H9 (cell line): ENCODE measurements at regions not wholly inside any gene's neighbourhood (a gene's known extent, or its start where the extent isn't known, plus 50 kb on each side); places are given as distances from the start of the nearest gene placed in this dataset.

Source experiments
- DNase-seq: peaks from one replicate; pipeline ENCODE4 v3.0.0-alpha.2; 2017
- H2AFZ ChIP-seq: one replicate; pipeline ENCODE4 v1.6.1; 2013; ENCODE audit warnings: mild to moderate bottlenecking, low read length, control low read depth, moderate library complexity
- H2AK5ac ChIP-seq: 2 replicates; pipeline ENCODE4 v1.6.1; 2013; ENCODE audit warnings: low read length, control low read depth, mixed read lengths; ENCODE audit not compliant: insufficient read length
- H2BK120ac ChIP-seq: one replicate; pipeline ENCODE4 v1.6.1; 2013; ENCODE audit warnings: low read depth, mild to moderate bottlenecking, low read length, control low read depth, inconsistent platforms; ENCODE audit not compliant: poor library complexity, severe bottlenecking
- H2BK12ac ChIP-seq: 2 replicates; pipeline ENCODE4 v1.6.1; 2013; ENCODE audit warnings: low read length, control low read depth, mixed read lengths, low read depth; ENCODE audit not compliant: insufficient read length
- H2BK15ac ChIP-seq: 2 replicates; pipeline ENCODE4 v1.6.1; 2013; ENCODE audit warnings: low read depth, low read length, control low read depth
- H2BK20ac ChIP-seq: one replicate; pipeline ENCODE4 v1.6.1; 2013; ENCODE audit warnings: low read depth, mild to moderate bottlenecking, low read length, control low read depth, inconsistent platforms; ENCODE audit not compliant: poor library complexity, severe bottlenecking
- H2BK5ac ChIP-seq: 2 replicates; pipeline ENCODE4 v1.6.1; 2013; ENCODE audit warnings: low read length, control low read depth, mixed read lengths; ENCODE audit not compliant: insufficient read length
- H3K14ac ChIP-seq: 2 replicates; pipeline ENCODE4 v1.6.1; 2013; ENCODE audit warnings: low read length, control low read depth; ENCODE audit not compliant: insufficient read depth
- H3K18ac ChIP-seq: 2 replicates; pipeline ENCODE4 v1.6.1; 2013; ENCODE audit warnings: low read depth, mild to moderate bottlenecking, mixed read lengths, low read length, control low read depth; ENCODE audit not compliant: insufficient read length
- H3K23ac ChIP-seq: 2 replicates; pipeline ENCODE4 v1.6.1; 2013; ENCODE audit warnings: low read length, control low read depth, mixed read lengths, low read depth; ENCODE audit not compliant: insufficient read length
- H3K23me2 ChIP-seq: 2 replicates; pipeline ENCODE4 v1.6.1; 2013; ENCODE audit warnings: low read depth, mild to moderate bottlenecking, mixed read lengths, low read length, control low read depth; ENCODE audit not compliant: insufficient read length, poor library complexity, severe bottlenecking
- H3K27ac ChIP-seq: 2 replicates; pipeline ENCODE4 v1.5.1; 2013; ENCODE audit warnings: low read length, control low read depth, mixed read lengths, low read depth; ENCODE audit not compliant: insufficient read length
- H3K27me3 ChIP-seq: 2 replicates; pipeline ENCODE4 v1.6.1; 2013; ENCODE audit warnings: low read length, control low read depth, inconsistent platforms; ENCODE audit not compliant: insufficient read depth
- H3K4ac ChIP-seq: 2 replicates; pipeline ENCODE4 v1.6.1; 2013; ENCODE audit warnings: low read depth, mild to moderate bottlenecking, control low read depth, inconsistent platforms, low read length, moderate library complexity
- H3K4me1 ChIP-seq: 2 replicates; pipeline ENCODE4 v1.6.1; 2013; ENCODE audit warnings: low read length, control low read depth, inconsistent platforms; ENCODE audit not compliant: insufficient read depth
- H3K4me2 ChIP-seq: 2 replicates; pipeline ENCODE4 v1.6.1; 2013; ENCODE audit warnings: low read length, control low read depth, mixed read lengths; ENCODE audit not compliant: insufficient read length, insufficient read depth
- H3K56ac ChIP-seq: 2 replicates; pipeline ENCODE4 v1.6.1; 2013; ENCODE audit warnings: low read depth, mild to moderate bottlenecking, mixed read lengths, low read length, control low read depth; ENCODE audit not compliant: insufficient read length
- H3K79me1 ChIP-seq: 2 replicates; pipeline ENCODE4 v1.6.1; 2013; ENCODE audit warnings: low read depth, mild to moderate bottlenecking, moderate library complexity, low read length, control low read depth, inconsistent platforms; ENCODE audit not compliant: insufficient read depth, poor library complexity, severe bottlenecking
- H3K79me2 ChIP-seq: 2 replicates; pipeline ENCODE4 v1.6.1; 2013; ENCODE audit warnings: low read length, control low read depth, inconsistent platforms; ENCODE audit not compliant: insufficient read depth
- H3K9ac ChIP-seq: 2 replicates; pipeline ENCODE4 v1.6.1; 2013; ENCODE audit warnings: low read length, control low read depth, mixed read lengths; ENCODE audit not compliant: insufficient read length; ENCODE audit errors: extremely low read depth
- H3K9me3 ChIP-seq: one replicate; pipeline ENCODE4 v1.6.1; 2013; ENCODE audit warnings: low read depth, low read length, inconsistent platforms; ENCODE audit not compliant: control insufficient read depth
- H3T11ph ChIP-seq: one replicate; pipeline ENCODE4 v1.6.1; 2013; ENCODE audit warnings: mild to moderate bottlenecking, low read length, control low read depth, inconsistent platforms
- H4K20me1 ChIP-seq: one replicate; pipeline ENCODE4 v1.6.1; 2013; ENCODE audit not compliant: control insufficient read depth, insufficient read length, insufficient read depth
- H4K5ac ChIP-seq: 2 replicates; pipeline ENCODE4 v1.6.1; 2013; ENCODE audit warnings: low read depth, mild to moderate bottlenecking, mixed read lengths, low read length, control low read depth; ENCODE audit not compliant: insufficient read length
- H4K8ac ChIP-seq: replicated peaks from 2 replicates; pipeline ENCODE4 v1.6.1; 2013; ENCODE audit warnings: low read length, control low read depth, mixed read lengths, low read depth; ENCODE audit not compliant: insufficient read length
- H4K91ac ChIP-seq: 2 replicates; pipeline ENCODE4 v1.6.1; 2013; ENCODE audit warnings: low read depth, mild to moderate bottlenecking, moderate library complexity, mixed read lengths, low read length, control low read depth; ENCODE audit not compliant: insufficient read length
- H3K27ac Mint-ChIP-seq, 3 experiments: 2 replicates in 2 of 3; 3 replicates in 1 of 3; pipeline ENCODE4 v1.8.0; 2020 to 2021; ENCODE audit warnings: mixed read lengths in 3 of 3, mild to moderate bottlenecking in 1 of 3, moderate library complexity in 1 of 3
- H3K27me3 Mint-ChIP-seq: 2 replicates; pipeline ENCODE4 v1.8.0; 2021; ENCODE audit warnings: low read depth, mild to moderate bottlenecking, moderate library complexity, mixed read lengths
- H3K36me3 Mint-ChIP-seq, 3 experiments: 2 replicates in 2 of 3; 3 replicates in 1 of 3; pipeline ENCODE4 v1.8.0; 2020 to 2021; ENCODE audit warnings: low read depth in 3 of 3, mixed read lengths in 3 of 3; ENCODE audit not compliant: insufficient read depth in 1 of 3
- H3K4me1 Mint-ChIP-seq, 2 experiments: 2 replicates each; pipeline ENCODE4 v1.8.0; 2020; ENCODE audit warnings: mixed read lengths in 2 of 2
- H3K4me3 Mint-ChIP-seq, 2 experiments: 2 replicates in 1 of 2; 3 replicates in 1 of 2; pipeline ENCODE4 v1.8.0; 2020 to 2021; ENCODE audit warnings: mild to moderate bottlenecking in 2 of 2, mixed read lengths in 2 of 2, moderate library complexity in 1 of 2
- H3K9me3 Mint-ChIP-seq, 2 experiments: 2 replicates in 1 of 2; 3 replicates in 1 of 2; pipeline ENCODE4 v1.8.0; 2020; ENCODE audit warnings: mild to moderate bottlenecking in 2 of 2, mixed read lengths in 2 of 2, moderate library complexity in 1 of 2
- WGBS: extraction: QIAGEN DNeasy Blood & Tissue Kit; methylation state at CpG from one replicate; pipeline ENCODE4 v1.1.7; 2013; ENCODE audit warnings: missing lambda C conversion rate, low lambda C conversion rate, mixed read lengths; ENCODE audit not compliant: insufficient read length; ENCODE audit errors: extremely low coverage; 5-methylcytosine and 5-hydroxymethylcytosine counted together
- TF ChIP-seq, protein P1 (sequence below): fragments of 200-600 bp; sonication (generic); conservative IDR thresholded peaks from 3 replicates; pipeline ENCODE4 v1.8.0; 2021; ENCODE audit warnings: antibody characterized with exemption, mild to moderate bottlenecking

- Histone ChIP-seq H3T11ph (no peak overlapping the region), H2AK5ac (no peak overlapping the region), H4K5ac (no peak overlapping the region), H3K4ac (no peak overlapping the region), H3K23me2 (no peaks in the 10 kb centered on the region), H2BK15ac (no peak overlapping the region), H3K79me1 (no peaks in the 10 kb centered on the region), H4K91ac (no peak overlapping the region), H2BK20ac (no peak overlapping the region), H3K23ac (no peak overlapping the region), H3K4me1 (no peaks in the 10 kb centered on the region), H3K27ac (no peak overlapping the region), H2AFZ (no peak overlapping the region), H3K9ac (no peak overlapping the region), H3K27me3 (peaks cover 2% of the 10 kb centered on the region; the same call in 1 of the 2 replicates), H4K20me1 (no peaks in the 10 kb centered on the region), H2BK12ac (no peak overlapping the region), H3K56ac (no peak overlapping the region), H2BK5ac (no peak overlapping the region), H4K8ac (no peak overlapping the region), H3K79me2 (no peaks in the 10 kb centered on the region), H2BK120ac (no peak overlapping the region), H3K9me3 (no peaks in the 10 kb centered on the region), H3K14ac (no peak overlapping the region), H3K4me2 (no peak overlapping the region), H3K18ac (no peak overlapping the region)
- peaks cover 49% of the 10 kb centered on the region for H3K27me3 Mint-ChIP-seq
- no CpG with 5 or more reads among the region's 1 CpG for WGBS
- H3K4me3 Mint-ChIP-seq, result no peak overlapping the region
- H3K36me3 Mint-ChIP-seq, result no peaks in the 10 kb centered on the region
- peaks cover 18 to 26% of the 10 kb centered on the region in 2 experiments for H3K4me1 Mint-ChIP-seq
- no peaks in the 10 kb centered on the region for H3K9me3 Mint-ChIP-seq
- TF ChIP-seq, protein P1, sequence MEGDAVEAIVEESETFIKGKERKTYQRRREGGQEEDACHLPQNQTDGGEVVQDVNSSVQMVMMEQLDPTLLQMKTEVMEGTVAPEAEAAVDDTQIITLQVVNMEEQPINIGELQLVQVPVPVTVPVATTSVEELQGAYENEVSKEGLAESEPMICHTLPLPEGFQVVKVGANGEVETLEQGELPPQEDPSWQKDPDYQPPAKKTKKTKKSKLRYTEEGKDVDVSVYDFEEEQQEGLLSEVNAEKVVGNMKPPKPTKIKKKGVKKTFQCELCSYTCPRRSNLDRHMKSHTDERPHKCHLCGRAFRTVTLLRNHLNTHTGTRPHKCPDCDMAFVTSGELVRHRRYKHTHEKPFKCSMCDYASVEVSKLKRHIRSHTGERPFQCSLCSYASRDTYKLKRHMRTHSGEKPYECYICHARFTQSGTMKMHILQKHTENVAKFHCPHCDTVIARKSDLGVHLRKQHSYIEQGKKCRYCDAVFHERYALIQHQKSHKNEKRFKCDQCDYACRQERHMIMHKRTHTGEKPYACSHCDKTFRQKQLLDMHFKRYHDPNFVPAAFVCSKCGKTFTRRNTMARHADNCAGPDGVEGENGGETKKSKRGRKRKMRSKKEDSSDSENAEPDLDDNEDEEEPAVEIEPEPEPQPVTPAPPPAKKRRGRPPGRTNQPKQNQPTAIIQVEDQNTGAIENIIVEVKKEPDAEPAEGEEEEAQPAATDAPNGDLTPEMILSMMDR, result no peak
- no peak for DNase-seq
- H3K27ac Mint-ChIP-seq, result no peak overlapping the region
These were observed 148.9 kb upstream of the CADM1 start for GRCh38 chr11:115653076-115653475.
